Fibroblast of the aortic adventitia (primary cell): ENCODE measurements at regions not wholly inside any gene's neighbourhood (a gene's known extent, or its start where the extent isn't known, plus 50 kb on each side); places are given as distances from the start of the nearest gene placed in this dataset.

ENCODE experiments used
- DNase-seq: peaks from one replicate; pipeline ENCODE4 v3.0.0-alpha.2; 2010; ENCODE audit warnings: low read depth
- H3K4me3 ChIP-seq: 2 replicates; pipeline ENCODE4 v1.5.1; 2011; ENCODE audit warnings: low read depth, mild to moderate bottlenecking, control low read depth, low read length, moderate library complexity
- TF ChIP-seq, protein P1 (sequence below): IDR thresholded peaks from 2 replicates; pipeline ENCODE4 v1.5.1; 2011; ENCODE audit warnings: mild to moderate bottlenecking, low read length, control low read depth, inconsistent platforms; ENCODE audit not compliant: insufficient read depth

DNA sequence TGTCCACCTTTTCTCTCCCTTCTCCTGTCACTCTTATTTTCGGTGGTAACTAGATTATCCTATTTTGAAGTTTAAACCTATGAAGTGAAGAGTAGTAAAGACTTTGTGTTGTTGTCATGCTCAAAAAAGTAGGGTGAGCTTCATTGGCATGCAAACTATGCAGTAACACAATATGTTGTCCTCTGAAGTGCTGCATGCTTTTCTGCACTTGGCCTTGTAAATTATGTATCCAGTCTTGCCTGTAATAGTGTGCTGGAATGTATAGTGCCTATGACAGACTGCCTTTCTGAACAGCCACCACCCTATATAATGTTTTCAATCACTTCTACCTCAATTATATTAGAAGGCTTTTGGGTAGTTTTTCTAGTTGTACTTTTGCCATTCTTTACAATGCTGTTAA, 1198.2 kb upstream of the PCDH20 start:
- no peak for DNase-seq
- H3K4me3 ChIP-seq, result no peak overlapping the region
- TF ChIP-seq, protein P1, sequence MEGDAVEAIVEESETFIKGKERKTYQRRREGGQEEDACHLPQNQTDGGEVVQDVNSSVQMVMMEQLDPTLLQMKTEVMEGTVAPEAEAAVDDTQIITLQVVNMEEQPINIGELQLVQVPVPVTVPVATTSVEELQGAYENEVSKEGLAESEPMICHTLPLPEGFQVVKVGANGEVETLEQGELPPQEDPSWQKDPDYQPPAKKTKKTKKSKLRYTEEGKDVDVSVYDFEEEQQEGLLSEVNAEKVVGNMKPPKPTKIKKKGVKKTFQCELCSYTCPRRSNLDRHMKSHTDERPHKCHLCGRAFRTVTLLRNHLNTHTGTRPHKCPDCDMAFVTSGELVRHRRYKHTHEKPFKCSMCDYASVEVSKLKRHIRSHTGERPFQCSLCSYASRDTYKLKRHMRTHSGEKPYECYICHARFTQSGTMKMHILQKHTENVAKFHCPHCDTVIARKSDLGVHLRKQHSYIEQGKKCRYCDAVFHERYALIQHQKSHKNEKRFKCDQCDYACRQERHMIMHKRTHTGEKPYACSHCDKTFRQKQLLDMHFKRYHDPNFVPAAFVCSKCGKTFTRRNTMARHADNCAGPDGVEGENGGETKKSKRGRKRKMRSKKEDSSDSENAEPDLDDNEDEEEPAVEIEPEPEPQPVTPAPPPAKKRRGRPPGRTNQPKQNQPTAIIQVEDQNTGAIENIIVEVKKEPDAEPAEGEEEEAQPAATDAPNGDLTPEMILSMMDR, result no peak

GRCh38 chr13:62611343-62611742, 1195.7 kb upstream of the PCDH20 start:
- no peak for DNase-seq
- TF ChIP-seq, protein P1, result no peak
- no peak overlapping the region for H3K4me3 ChIP-seq

- H3K4me3 ChIP-seq, result no peak overlapping the region
- TF ChIP-seq, protein P1, result no peak
Measured at GRCh38 chr13:62598708-62599107, 1183.1 kb upstream of the PCDH20 start.

GRCh38 chr13:62595976-62596375, 1180.3 kb upstream of the PCDH20 start:
- DNase-seq, result no peak
- TF ChIP-seq, protein P1, result no peak
- no peak overlapping the region for H3K4me3 ChIP-seq

More at GRCh38 chr13:62598708-62599107, 1183.1 kb upstream of the PCDH20 start:
- DNase-seq, result no peak

GRCh38 chr13:62593804-62594203, 1178.2 kb upstream of the PCDH20 start:
- H3K4me3 ChIP-seq, result no peak overlapping the region
- TF ChIP-seq, protein P1, result no peak
- DNase-seq, result no peak

- TF ChIP-seq, protein P1, result no peak
- DNase-seq, result no peak
- H3K4me3 ChIP-seq, result no peak overlapping the region
Measured at GRCh38 chr13:62583466-62583865, 1167.8 kb upstream of the PCDH20 start.

DNA sequence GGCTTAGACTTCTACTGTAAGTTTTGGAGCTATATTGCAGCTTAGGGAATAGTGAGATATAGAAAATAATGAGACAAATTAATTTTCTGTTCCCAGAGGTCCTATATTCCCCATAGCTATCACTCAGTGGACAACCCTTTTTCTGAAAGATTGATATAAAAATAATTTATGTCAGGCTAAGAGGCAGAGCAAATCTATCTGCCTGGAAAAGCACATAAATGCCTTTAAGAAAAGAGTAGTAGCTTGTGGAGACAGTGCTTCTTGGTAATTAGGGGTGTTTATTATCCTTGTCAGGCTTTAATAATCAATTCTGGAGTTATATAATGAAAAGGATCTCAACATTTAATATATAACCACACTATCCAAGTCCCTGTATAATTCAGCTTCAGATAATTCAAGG, 1162.8 kb upstream of the PCDH20 start:
- no peak overlapping the region for H3K4me3 ChIP-seq
- DNase-seq, result no peak
- TF ChIP-seq, protein P1, result no peak
